KMS-11 (cell line): ENCODE measurements at regions not wholly inside any gene's neighbourhood (a gene's known extent, or its start where the extent isn't known, plus 50 kb on each side); places are given as distances from the start of the nearest gene placed in this dataset.

Experiments used
- H2AFZ ChIP-seq: fragments of 200-600 bp; sonication (generic); 2 replicates; pipeline ENCODE4 v1.6.1; 2016; ENCODE audit warnings: antibody characterized with exemption, mixed run types, low read depth
- H3K27ac ChIP-seq: fragments of 200-600 bp; sonication (generic); 2 replicates; pipeline ENCODE4 v1.6.1; 2016; ENCODE audit warnings: mild to moderate bottlenecking, mixed run types
- H3K27me3 ChIP-seq: fragments of 200-600 bp; sonication (generic); 2 replicates; pipeline ENCODE4 v1.6.1; 2017; ENCODE audit warnings: mild to moderate bottlenecking, low read depth, mixed run types, moderate library complexity; ENCODE audit not compliant: insufficient read depth
- H3K36me3 ChIP-seq: fragments of 200-600 bp; sonication (generic); 2 replicates; pipeline ENCODE4 v1.6.1; 2017; ENCODE audit warnings: mild to moderate bottlenecking, mixed run types; ENCODE audit not compliant: insufficient read depth
- H3K4me1 ChIP-seq: fragments of 200-600 bp; sonication (generic); 2 replicates; pipeline ENCODE4 v1.6.1; 2016; ENCODE audit warnings: mild to moderate bottlenecking, low read depth, mixed run types; ENCODE audit not compliant: poor library complexity, severe bottlenecking
- H3K4me2 ChIP-seq: fragments of 200-600 bp; sonication (generic); 2 replicates; pipeline ENCODE4 v1.7.0; 2016; ENCODE audit warnings: mild to moderate bottlenecking, mixed run types
- H3K4me3 ChIP-seq: fragments of 200-600 bp; sonication (generic); IDR thresholded peaks from 2 replicates; pipeline ENCODE4 v1.6.1; 2017; ENCODE audit warnings: low read depth, low read length, mixed read lengths; ENCODE audit not compliant: insufficient read depth
- H3K79me2 ChIP-seq: fragments of 200-600 bp; sonication (generic); 2 replicates; pipeline ENCODE4 v1.6.1; 2016; ENCODE audit warnings: low read depth, mixed run types; ENCODE audit not compliant: insufficient read depth
- H3K9ac ChIP-seq: fragments of 200-600 bp; sonication (generic); 2 replicates; pipeline ENCODE4 v1.6.1; 2016; ENCODE audit warnings: mild to moderate bottlenecking, mixed run types
- H4K20me1 ChIP-seq: fragments of 200-600 bp; sonication (generic); 2 replicates; pipeline ENCODE4 v1.6.1; 2016; ENCODE audit warnings: mild to moderate bottlenecking, mixed run types; ENCODE audit not compliant: insufficient read depth
- CTCF ChIP-seq: fragments of 200-600 bp; sonication (generic); conservative IDR thresholded peaks from 2 replicates; pipeline ENCODE4 v1.6.1; 2017; ENCODE audit warnings: low read depth, mild to moderate bottlenecking, antibody characterized with exemption, low read length, moderate library complexity, mixed read lengths

GRCh38 chrX:3468031-3468430 is 121.6 kb upstream of the MXRA5 start:
- H3K4me3 ChIP-seq: no peak overlapping the region
- no peak overlapping the region for H2AFZ ChIP-seq
- no peak for TF ChIP-seq CTCF

GRCh38 chrX:3465017-3465416 is 118.6 kb upstream of the MXRA5 start:
- H4K20me1 ChIP-seq: no peaks in the 10 kb centered on the region
- H3K4me3 ChIP-seq: no peak overlapping the region
- H3K27ac ChIP-seq: no peak overlapping the region
- no peak overlapping the region for H3K4me2 ChIP-seq
- no peak for TF ChIP-seq CTCF
- H2AFZ ChIP-seq: no peak overlapping the region
- H3K9ac ChIP-seq: no peak overlapping the region
- no peaks in the 10 kb centered on the region for H3K36me3 ChIP-seq
- H3K4me1 ChIP-seq: peaks cover 4% of the 10 kb centered on the region
- H3K79me2 ChIP-seq: no peaks in the 10 kb centered on the region
- no peaks in the 10 kb centered on the region for H3K27me3 ChIP-seq

More at GRCh38 chrX:3468031-3468430, 121.6 kb upstream of the MXRA5 start:
- H3K27me3 ChIP-seq: no peaks in the 10 kb centered on the region
- no peak overlapping the region for H3K27ac ChIP-seq
- no peak overlapping the region for H3K9ac ChIP-seq
- H3K36me3 ChIP-seq: no peaks in the 10 kb centered on the region
- H3K4me2 ChIP-seq: no peak overlapping the region
- no peaks in the 10 kb centered on the region for H3K79me2 ChIP-seq
- no peaks in the 10 kb centered on the region for H4K20me1 ChIP-seq
- H3K4me1 ChIP-seq: no peaks in the 10 kb centered on the region

GRCh38 chrX:3462166-3462508 is 115.7 kb upstream of the MXRA5 start:
- Histone ChIP-seq H3K79me2 (no peaks in the 10 kb centered on the region), H2AFZ (peak overlapping the region; percentile 78), H3K4me2 (peak overlapping the region; percentile 66), H4K20me1 (no peaks in the 10 kb centered on the region), H3K27ac (peak overlapping the region; percentile 40; the same call in 1 of the 2 replicates), H3K27me3 (no peaks in the 10 kb centered on the region), H3K36me3 (no peaks in the 10 kb centered on the region), H3K4me3 (no peak overlapping the region), H3K4me1 (peaks cover 4% of the 10 kb centered on the region), H3K9ac (peak overlapping the region; percentile 42; the same call in 1 of the 2 replicates)
- TF ChIP-seq CTCF: no peak

- H3K36me3 ChIP-seq: no peaks in the 10 kb centered on the region
- H3K79me2 ChIP-seq: no peaks in the 10 kb centered on the region
- peak overlapping the region; percentile 66 for H3K4me2 ChIP-seq
- H3K4me1 ChIP-seq: peaks cover 4% of the 10 kb centered on the region
- H3K27me3 ChIP-seq: no peaks in the 10 kb centered on the region
- TF ChIP-seq CTCF: no peak
- H4K20me1 ChIP-seq: no peaks in the 10 kb centered on the region
- H2AFZ ChIP-seq: peak overlapping the region; percentile 78
- peak overlapping the region; percentile 40; the same call in 1 of the 2 replicates for H3K27ac ChIP-seq
- peak overlapping the region; percentile 42; the same call in 1 of the 2 replicates for H3K9ac ChIP-seq
- no peak overlapping the region for H3K4me3 ChIP-seq
Measured at GRCh38 chrX:3461397-3462165, 115.1 kb upstream of the MXRA5 start.
